ENCODE measurements at regions not wholly inside any gene's neighbourhood (a gene's known extent, or its start where the extent isn't known, plus 50 kb on each side); places are given as distances from the start of the nearest gene placed in this dataset.

- no peak for DNase-seq
Measured at GRCh38 chr11:115598257-115598901, 94.2 kb upstream of the CADM1 start.

DNA sequence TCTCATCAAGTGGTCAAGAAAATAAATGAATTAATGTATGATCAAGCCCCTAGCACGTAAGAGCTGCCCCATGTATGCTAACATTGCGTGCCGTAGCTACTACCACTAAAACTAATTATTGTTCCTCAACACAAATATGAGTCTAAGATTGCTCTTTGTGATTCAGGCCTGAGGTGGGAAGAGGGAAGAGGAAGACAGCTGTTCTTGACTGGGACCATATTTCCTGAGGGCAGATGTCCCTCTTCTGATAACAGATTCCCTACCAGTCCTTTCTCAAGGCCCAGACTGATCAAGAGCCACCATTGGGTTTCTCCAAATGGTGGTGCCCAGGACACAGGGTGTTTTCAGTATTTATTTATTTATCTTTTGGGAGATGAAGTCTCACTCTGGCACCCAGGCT is 87.2 kb upstream of the CADM1 start:
- DNase-seq, result no peak

GRCh38 chr11:115590254-115590653 is 86.0 kb upstream of the CADM1 start:
- DNase-seq, result no peak

DNA sequence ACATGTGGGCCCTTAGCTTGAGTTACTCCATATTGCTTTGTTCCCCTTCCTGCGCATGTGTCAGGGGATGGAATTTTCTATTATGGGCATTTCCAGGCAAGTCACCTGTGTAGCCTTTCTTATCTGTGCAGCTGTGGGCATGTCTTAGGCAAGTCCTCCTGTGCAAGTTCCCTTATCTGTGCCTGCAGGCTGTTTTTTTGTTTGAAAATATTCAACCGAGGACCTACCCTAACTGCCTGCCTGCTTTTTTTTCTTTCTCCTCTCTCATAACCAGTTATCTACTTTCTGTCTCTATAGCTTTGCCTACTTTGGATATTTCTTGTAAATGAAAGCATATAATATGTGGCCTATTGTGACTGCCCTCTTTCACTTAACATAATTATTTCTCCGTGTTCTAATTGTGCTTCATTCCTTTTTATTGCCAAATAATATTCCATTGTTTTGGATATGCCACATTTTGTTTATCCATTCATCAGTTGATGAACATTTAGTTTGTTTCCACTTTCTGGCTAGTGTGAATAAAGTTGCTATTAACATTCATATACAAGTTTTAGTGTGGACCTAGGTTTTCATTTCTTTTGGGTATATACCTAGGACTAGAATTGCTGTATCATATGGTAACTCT is 83.6 kb upstream of the CADM1 start:
- DNase-seq, result no peak

- no peak for DNase-seq
Measured at GRCh38 chr11:115585361-115586024, 81.3 kb upstream of the CADM1 start.

GRCh38 chr11:115581871-115582639 is 77.8 kb upstream of the CADM1 start:
- DNase-seq, result no peak

DNA sequence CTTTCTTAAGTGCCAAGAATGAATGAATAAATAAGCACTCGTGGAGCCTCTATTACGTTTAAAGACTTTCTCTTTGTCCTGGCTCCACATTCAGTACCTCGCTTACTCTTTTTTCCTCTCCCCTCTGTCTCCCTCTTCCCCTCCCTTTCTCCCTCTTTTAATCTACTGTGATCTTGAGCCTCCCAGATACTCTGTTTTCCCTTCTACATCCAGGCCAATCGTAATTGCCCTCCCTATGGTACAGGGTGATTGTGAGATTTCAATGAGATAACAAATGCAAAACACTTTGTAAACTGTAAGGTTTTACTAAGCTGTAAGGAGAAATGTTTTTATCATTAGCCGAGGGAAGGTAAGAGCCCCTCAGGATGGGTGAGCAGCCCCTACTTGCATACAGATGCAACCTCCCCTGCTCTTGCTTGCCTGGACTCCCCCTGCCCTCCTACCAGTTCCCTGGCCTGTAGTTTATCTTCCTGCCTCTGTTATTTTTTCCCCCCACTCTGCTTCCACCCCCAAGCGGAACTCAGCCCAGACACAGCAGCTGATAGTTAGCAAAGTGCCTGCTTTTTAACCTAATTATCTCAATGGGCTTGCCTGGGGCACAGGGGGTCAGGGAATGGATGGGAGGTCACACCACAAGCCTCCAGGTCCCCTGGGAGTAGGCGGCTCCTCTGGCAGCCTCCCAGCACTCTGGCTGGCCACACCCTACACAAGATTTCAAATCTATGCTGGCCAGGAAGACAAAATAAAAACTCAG is 76.9 kb upstream of the CADM1 start:
- no peak for DNase-seq

DNA sequence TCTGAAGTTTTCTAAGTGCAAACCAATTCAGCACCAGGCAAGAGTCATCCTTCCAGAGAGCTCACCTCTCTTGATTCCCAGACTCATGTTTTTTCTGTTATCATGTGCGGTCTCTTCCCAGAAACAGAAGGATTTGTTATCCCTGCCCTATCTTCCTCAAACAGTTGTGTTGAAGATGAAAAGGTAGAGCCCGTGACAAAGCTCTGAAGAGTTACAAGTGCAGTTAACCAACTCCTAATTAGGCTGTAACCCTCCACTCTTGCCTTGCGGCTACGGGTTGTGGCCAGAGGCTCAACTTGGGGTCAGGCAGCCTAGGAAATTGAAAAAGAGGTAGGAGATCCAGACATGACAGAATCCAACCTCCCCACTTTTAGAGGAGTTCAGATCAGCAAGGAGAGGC is 76.2 kb upstream of the CADM1 start:
- no peak for DNase-seq

- no peak for DNase-seq
Measured at GRCh38 chr11:115579181-115579825, 75.1 kb upstream of the CADM1 start.

DNA sequence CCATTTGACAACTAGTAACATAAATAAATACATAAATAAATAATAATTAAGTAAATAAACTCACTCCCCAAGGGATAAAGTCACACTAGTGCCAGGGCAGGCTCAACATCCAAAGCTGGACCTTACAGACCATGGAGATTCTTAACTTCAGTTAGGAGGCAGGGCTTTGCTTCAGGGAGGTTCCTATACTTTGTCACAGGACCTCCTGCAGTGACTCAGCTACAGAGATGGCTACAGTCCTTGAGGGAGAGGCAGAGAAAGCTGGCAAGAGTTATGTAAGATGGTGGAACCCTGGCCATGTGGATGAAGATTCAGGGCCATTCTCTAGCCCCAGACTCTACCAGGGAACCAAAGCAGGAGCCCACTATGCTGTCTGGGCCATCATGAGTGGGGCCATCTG is 74.1 kb upstream of the CADM1 start:
- DNase-seq, result no peak

GRCh38 chr11:115577701-115578100 is 73.5 kb upstream of the CADM1 start:
- no peak for DNase-seq

- no peak for DNase-seq
Measured at GRCh38 chr11:115576606-115577380, 72.6 kb upstream of the CADM1 start.

DNA sequence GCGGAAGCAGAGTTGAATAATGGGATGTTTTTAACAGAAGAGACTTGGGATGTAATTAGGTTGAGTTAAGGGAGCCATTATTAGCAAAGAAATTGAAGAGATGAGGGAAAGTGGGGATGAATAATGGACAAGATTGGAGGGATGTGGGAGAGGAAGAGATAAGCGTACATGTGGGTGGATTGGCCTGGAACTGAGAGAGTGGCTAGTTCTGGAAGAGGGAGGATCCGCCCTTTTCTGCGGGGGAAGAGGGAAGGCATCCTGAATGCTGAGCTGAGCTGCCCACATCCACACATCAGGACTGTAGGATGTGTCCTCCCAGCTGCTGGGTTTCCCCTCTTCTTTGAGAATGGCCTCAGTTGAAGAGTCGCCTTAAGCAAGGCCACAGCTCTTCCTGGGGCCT is 68.3 kb upstream of the CADM1 start:
- DNase-seq, result no peak

DNA sequence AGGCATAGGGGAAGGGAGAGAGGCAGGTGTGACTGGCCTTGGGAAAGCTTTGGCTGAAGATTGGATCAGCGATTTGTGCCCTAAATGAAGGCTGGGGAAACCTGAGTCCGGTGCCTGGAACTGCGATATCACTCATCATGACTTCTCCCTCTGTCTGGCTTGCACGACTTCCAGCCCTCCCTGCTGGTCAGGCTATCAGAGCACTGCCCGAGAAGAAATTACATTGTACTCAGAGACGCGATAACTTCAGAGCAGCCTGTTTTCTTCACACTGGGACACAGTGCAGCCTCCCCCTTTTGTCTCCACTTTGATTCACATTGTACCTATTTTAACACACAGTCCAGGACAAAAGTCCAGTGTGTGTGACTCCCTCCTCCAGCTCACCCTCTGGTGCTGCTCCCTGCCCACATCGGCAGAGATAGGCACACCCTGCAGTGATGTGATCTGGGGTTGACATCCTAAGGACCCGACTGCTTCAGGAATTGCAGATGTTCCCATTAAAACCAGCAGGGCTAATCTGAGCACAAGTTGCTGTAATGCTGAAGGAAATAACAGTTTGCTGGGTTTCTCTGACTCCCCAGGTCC is 62.1 kb upstream of the CADM1 start:
- DNase-seq, result no peak

DNA sequence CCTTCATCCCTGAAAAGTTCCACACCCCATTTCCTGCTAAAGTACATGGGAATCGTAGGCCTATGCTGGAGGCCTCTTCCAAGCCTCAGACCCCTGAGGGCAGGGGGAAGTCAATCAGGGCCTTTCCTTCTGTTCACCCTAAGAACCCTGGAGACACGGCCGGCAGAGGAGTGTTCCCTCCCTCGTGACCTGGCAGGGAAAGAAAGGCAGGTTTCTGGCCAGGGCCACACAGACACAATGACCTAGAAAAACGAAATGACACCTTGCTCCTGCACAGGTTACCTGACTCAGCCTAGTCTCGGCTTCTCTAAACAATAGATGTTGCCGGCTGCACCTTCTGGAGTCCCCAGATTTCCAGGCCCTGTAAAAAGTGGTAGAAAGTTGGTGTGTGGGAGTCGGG is 60.6 kb upstream of the CADM1 start:
- no peak for DNase-seq

GRCh38 chr11:115561116-115561515 is 56.9 kb upstream of the CADM1 start:
- no peak for DNase-seq

DNA sequence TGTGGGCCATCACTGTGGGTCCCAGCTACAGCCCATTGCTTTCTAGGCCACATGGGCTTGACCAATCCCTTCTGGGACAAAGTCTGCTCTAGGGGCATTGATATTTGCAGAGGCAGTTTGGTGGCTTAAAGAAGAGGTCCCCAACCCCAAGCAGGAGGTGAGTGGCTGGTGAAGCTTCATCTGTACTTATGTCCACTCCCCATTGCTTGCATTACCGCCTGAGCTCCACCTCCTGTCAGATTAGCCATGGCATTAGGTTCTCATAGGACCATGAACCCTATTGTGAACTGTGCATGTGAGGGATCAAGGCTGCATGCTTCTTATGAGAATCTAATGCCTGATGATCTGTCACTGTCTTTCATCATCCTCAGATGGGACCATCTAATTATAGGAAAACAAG is 54.4 kb upstream of the CADM1 start:
- DNase-seq, result no peak

DNA sequence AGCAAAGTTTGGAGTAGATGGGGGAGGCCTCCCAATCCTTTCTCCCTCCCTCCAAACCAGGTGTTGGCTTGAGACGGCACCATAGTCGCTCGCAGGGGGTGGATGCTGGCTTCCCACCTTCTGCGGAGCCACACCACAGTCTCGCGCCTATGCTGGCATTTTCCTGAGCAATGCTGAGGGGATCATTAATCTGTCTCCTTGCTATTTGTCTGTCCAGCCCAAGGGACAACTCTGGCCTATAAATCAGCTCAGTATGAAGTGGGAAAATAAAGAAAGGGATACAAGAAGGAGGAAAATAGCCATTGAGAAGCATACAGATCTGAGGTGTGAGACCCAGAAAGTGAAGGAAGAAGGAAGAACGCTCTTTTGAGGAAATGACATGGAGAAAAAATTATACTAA is 53.5 kb upstream of the CADM1 start:
- no peak for DNase-seq

DNA sequence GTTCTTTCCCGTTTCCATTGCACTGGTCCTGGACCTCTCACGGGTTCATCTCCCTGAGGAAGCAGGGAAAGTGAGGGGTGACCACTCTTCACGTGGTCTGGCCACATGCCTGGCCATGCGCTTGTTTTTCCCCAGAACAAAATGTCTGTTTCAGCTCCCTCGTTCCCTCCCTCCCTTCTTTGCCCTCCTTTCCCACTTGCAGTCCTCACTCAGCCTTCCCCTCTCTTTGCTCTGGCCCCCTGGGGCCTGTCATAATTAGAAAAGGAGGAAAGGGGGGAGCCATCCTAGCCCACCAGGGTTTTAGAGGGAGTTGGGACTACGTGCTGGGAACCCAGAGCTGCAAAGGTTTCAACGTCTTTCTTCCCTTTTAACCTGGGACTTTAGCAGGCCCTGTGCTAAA is 52.8 kb upstream of the CADM1 start:
- DNase-seq, result no peak

DNA sequence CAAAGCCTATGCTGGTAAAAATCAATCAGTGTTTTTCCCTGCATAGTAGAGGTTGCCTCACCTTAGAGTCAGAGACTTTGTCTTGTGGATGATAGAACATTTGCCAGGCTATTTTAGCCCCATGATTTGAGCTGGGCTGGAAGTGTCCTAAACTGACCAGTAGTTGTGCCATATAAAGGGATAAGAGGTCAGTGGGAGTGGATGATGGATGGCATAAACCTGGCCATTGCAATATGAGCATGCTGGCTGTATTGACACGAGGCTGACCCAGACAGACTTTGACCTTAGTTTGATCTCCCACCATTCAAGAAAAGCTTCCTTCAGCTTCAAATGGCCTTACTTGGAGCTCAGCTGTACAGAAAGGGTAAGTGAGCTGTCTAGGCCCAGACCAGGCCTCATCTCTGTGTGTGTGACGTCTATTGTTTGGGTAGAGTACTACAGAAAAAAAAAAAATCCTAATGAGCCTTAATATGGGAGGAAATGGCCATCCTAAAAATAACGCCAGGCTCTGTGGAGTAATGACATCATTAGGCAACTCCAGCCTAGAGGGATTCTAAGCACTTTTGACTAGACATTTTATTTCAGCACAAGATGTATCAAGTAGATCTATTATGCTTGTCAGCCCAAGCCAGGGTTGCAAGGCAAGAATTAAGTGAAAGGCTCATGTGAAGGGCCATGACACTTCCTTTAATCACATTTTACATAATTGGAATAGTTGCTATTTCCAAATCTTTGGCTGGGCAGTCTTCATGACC is 51.3 kb upstream of the CADM1 start:
- DNase-seq, result no peak
